HCT116 (cell line): ENCODE measurements at regions not wholly inside any gene's neighbourhood (a gene's known extent, or its start where the extent isn't known, plus 50 kb on each side); places are given as distances from the start of the nearest gene placed in this dataset.

Experiments
- CTCF ChIP-seq, 3 experiments: fragments of 200-600 bp in 1 of 3; sonication (generic) in 1 of 3; IDR thresholded peaks in 2 of 3; conservative IDR thresholded peaks in 1 of 3; 2 replicates each; pipeline ENCODE4 v1.5.1; 2012 to 2017; ENCODE audit warnings: low read depth in 2 of 3, low read length in 2 of 3, antibody characterized with exemption in 1 of 3, borderline replicate concordance in 1 of 3, control low read depth in 1 of 3, mild to moderate bottlenecking in 1 of 3, mixed read lengths in 1 of 3, mixed run types in 1 of 3, moderate library complexity in 1 of 3; ENCODE audit not compliant: insufficient read depth in 1 of 3
- JUND ChIP-seq: IDR thresholded peaks from 2 replicates; pipeline ENCODE4 v1.6.1; 2012
- REST ChIP-seq: IDR thresholded peaks from 2 replicates; pipeline ENCODE4 v1.6.1; 2012; ENCODE audit warnings: low read depth
- SRF ChIP-seq: IDR thresholded peaks from 2 replicates; pipeline ENCODE4 v1.6.1; 2012; ENCODE audit warnings: low read depth

GRCh38 chr2:142722569-142722968 is 154.9 kb upstream of the KYNU start:
- no peak for TF ChIP-seq CTCF (IDR thresholded peaks at IDR 0.05 in 2 of 3, conservative IDR thresholded peaks at IDR 0.05 in 1 of 3; ENCODE audit: borderline replicate concordance in 1 of 3, insufficient read depth in 1 of 3, low read depth in 2 of 3, low read length in 2 of 3)
- TF ChIP-seq REST: no peak
- TF ChIP-seq SRF: no peak
- TF ChIP-seq JUND: no peak
